ENCODE measurements at regions not wholly inside any gene's neighbourhood (a gene's known extent, or its start where the extent isn't known, plus 50 kb on each side); places are given as distances from the start of the nearest gene placed in this dataset.

DNA sequence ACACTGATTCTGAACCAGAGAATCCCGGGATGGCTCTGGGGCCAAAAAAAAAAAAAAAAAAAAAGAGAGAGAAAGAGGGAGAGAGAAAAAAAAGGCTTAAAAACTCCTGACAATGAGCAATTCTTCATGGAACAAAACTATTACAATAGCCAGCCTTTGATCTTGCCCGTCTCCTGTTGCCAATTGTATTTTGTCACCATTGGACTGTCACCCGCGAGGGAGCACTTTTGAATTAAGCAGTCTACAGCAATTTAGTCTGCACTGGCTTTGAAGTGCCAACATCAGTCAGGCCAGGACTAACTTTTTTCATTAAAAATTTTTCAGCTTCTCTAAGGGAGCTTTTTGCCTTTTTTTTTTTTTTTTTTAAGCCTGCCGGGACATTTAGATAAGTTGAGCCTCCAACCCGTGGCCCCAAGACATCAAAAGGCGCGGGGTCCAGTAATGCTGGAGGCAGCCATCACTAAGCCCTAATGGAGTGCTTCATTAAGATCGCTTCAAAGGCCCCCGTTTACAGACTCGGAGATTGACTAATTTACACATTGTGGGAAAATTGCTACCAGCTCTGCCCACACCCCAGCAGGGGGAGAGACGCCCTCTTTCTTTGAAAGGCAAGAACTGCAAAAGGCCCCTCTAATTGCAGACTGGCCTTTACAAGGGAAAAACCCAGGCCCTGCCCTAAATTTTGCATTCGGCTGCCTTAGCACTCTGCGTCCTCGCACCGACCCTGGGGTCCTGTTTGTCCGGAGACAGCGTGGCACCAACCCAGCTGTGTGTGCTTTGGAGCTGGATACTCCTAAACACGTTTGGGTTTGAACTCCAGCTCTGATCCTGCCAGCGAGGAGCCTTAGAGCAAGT, 98.1 kb upstream of the MSX1 start:
- Mint-ChIP-seq H3K27ac (ENCODE audit: unreplicated experiment) (no peak overlapping the region), H3K9me3 (no peaks in the 10 kb centered on the region), H3K4me1 (peaks cover 77% of the 10 kb centered on the region), H3K36me3 (ENCODE audit: low read depth) (peaks cover 3% of the 10 kb centered on the region), H3K4me3 (peak overlapping the region; percentile 61), H3K27me3 (ENCODE audit: low read depth) (peaks cover 2% of the 10 kb centered on the region)
- TF ChIP-seq CTCF (conservative IDR thresholded peaks at IDR 0.05), result peak; percentile 49
- DNase-seq (ENCODE audit: low read depth, low spot score), result peak; percentile 28

- no peak overlapping the region for H3K4me3 Mint-ChIP-seq
- no peak overlapping the region for H3K27ac Mint-ChIP-seq (ENCODE audit: unreplicated experiment)
- H3K9me3 Mint-ChIP-seq, result no peaks in the 10 kb centered on the region
- no peak for DNase-seq (ENCODE audit: low read depth, low spot score)
- peaks cover 3% of the 10 kb centered on the region for H3K36me3 Mint-ChIP-seq (ENCODE audit: low read depth)
- peaks cover 68% of the 10 kb centered on the region for H3K4me1 Mint-ChIP-seq
- H3K27me3 Mint-ChIP-seq (ENCODE audit: low read depth), result peaks cover 2% of the 10 kb centered on the region
- TF ChIP-seq CTCF (conservative IDR thresholded peaks at IDR 0.05), result no peak
These were observed 99.6 kb upstream of the MSX1 start for GRCh38 chr4:4759883-4760282.

- Mint-ChIP-seq H3K9me3 (no peaks in the 10 kb centered on the region), H3K27me3 (ENCODE audit: low read depth) (peaks cover 3% of the 10 kb centered on the region), H3K4me3 (peak overlapping the region; percentile 28), H3K4me1 (peaks cover 67% of the 10 kb centered on the region), H3K36me3 (ENCODE audit: low read depth) (peaks cover under 1% of the 10 kb centered on the region), H3K27ac (ENCODE audit: unreplicated experiment) (no peak overlapping the region)
- no peak for DNase-seq (ENCODE audit: low read depth, low spot score)
- TF ChIP-seq CTCF (conservative IDR thresholded peaks at IDR 0.05), result no peak
These were observed 100.2 kb upstream of the MSX1 start for GRCh38 chr4:4759232-4759631.

GRCh38 chr4:4758681-4759080, 100.8 kb upstream of the MSX1 start:
- Mint-ChIP-seq H3K27ac (ENCODE audit: unreplicated experiment) (no peak overlapping the region), H3K4me3 (no peak overlapping the region), H3K27me3 (ENCODE audit: low read depth) (peaks cover 6% of the 10 kb centered on the region), H3K9me3 (no peaks in the 10 kb centered on the region), H3K4me1 (peaks cover 65% of the 10 kb centered on the region), H3K36me3 (ENCODE audit: low read depth) (no peaks in the 10 kb centered on the region)
- DNase-seq (ENCODE audit: low read depth, low spot score), result no peak
- TF ChIP-seq CTCF (conservative IDR thresholded peaks at IDR 0.05), result no peak

- H3K36me3 Mint-ChIP-seq (ENCODE audit: low read depth), result no peaks in the 10 kb centered on the region
- peaks cover 3% of the 10 kb centered on the region for H3K27me3 Mint-ChIP-seq (ENCODE audit: low read depth)
- H3K27ac Mint-ChIP-seq (ENCODE audit: unreplicated experiment), result no peak overlapping the region
- H3K4me3 Mint-ChIP-seq, result no peak overlapping the region
- no peak for DNase-seq (ENCODE audit: low read depth, low spot score)
- no peak for TF ChIP-seq CTCF (conservative IDR thresholded peaks at IDR 0.05)
- peaks cover 36% of the 10 kb centered on the region for H3K4me1 Mint-ChIP-seq
- no peaks in the 10 kb centered on the region for H3K9me3 Mint-ChIP-seq
These were observed 104.2 kb upstream of the MSX1 start for GRCh38 chr4:4755306-4755705.

Data from neural crest cell (in vitro differentiated cells).